HG03045 (cell line): ENCODE measurements at regions not wholly inside any gene's neighbourhood (a gene's known extent, or its start where the extent isn't known, plus 50 kb on each side); places are given as distances from the start of the nearest gene placed in this dataset.

ENCODE experiments used
- ATAC-seq: cut with Tn5 transposase; IDR thresholded peaks from one replicate; pipeline ENCODE4 v1.9.1; 2021; ENCODE audit warnings: mild to moderate bottlenecking, moderate library complexity; ENCODE audit not compliant: unreplicated experiment

- ATAC-seq: no peak
These were observed 244.1 kb upstream of the TNC start for GRCh38 chr9:115362101-115362500.

- ATAC-seq: no peak
These were observed 244.7 kb upstream of the TNC start for GRCh38 chr9:115362640-115363039.

- no peak for ATAC-seq
These were observed 247.0 kb upstream of the TNC start for GRCh38 chr9:115364991-115365390.

- no peak for ATAC-seq
These were observed 249.4 kb upstream of the TNC start for GRCh38 chr9:115367321-115367720.

GRCh38 chr9:115367780-115368525, 250.0 kb upstream of the TNC start:
- no peak for ATAC-seq

GRCh38 chr9:115369322-115369957, 251.5 kb upstream of the TNC start:
- no peak for ATAC-seq

- ATAC-seq: no peak
These were observed 255.2 kb upstream of the TNC start for GRCh38 chr9:115373000-115373709.

- no peak for ATAC-seq
These were observed 255.7 kb upstream of the TNC start for GRCh38 chr9:115373710-115374045.

GRCh38 chr9:115374724-115375268, 256.8 kb upstream of the TNC start:
- no peak for ATAC-seq

- no peak for ATAC-seq
These were observed 260.3 kb upstream of the TNC start for GRCh38 chr9:115378241-115378640.

- ATAC-seq: no peak
These were observed 260.8 kb upstream of the TNC start for GRCh38 chr9:115378758-115379157.

GRCh38 chr9:115379719-115380118, 261.8 kb upstream of the TNC start:
- no peak for ATAC-seq

- no peak for ATAC-seq
These were observed 264.9 kb upstream of the TNC start for GRCh38 chr9:115382865-115383264.

GRCh38 chr9:115385383-115386122, 267.6 kb upstream of the TNC start:
- ATAC-seq: no peak

- ATAC-seq: no peak
These were observed 269.2 kb upstream of the TNC start for GRCh38 chr9:115386963-115387770.

- no peak for ATAC-seq
These were observed 273.3 kb upstream of the TNC start for GRCh38 chr9:115391168-115391825.

- ATAC-seq: no peak
These were observed 276.2 kb upstream of the TNC start for GRCh38 chr9:115393976-115394775.

- no peak for ATAC-seq
These were observed 277.6 kb upstream of the TNC start for GRCh38 chr9:115395511-115396021.

- no peak for ATAC-seq
These were observed 278.1 kb upstream of the TNC start for GRCh38 chr9:115396071-115396529.
